PC-3 (cell line): ENCODE measurements at regions not wholly inside any gene's neighbourhood (a gene's known extent, or its start where the extent isn't known, plus 50 kb on each side); places are given as distances from the start of the nearest gene placed in this dataset.

Experiments used
- ATAC-seq: fragments of 200-7000 bp; cut with Tn5 transposase; 2 replicates; pipeline ENCODE4 v1.9.1; 2020; ENCODE audit warnings: mild to moderate bottlenecking, moderate library complexity
- BruUV-seq: library from RNA; stranded (reverse); fragments of 400-500 nt; replicated peaks from 2 replicates; lab custom pipeline; 2021; lab: Mats Ljungman, UMichigan
- CTCF ChIA-PET: fragments of 300-600 bp; sonication (Branson Sonifier 250); formaldehyde crosslinking; loops from one replicate; lab custom pipeline; 2022; ENCODE audit warnings: antibody characterized with exemption; lab: Charles Lee
- POLR2A ChIA-PET: fragments of 300-600 bp; sonication (Branson Sonifier 250); formaldehyde crosslinking; loops from one replicate; lab custom pipeline; 2022; ENCODE audit warnings: antibody characterized with exemption; ENCODE audit not compliant: unreplicated experiment; lab: Charles Lee
- DNase-seq: peaks from one replicate; pipeline ENCODE4 v3.0.0-alpha.2; 2015
- H2AFZ ChIP-seq: fragments of 300-600 bp; sonication (generic); 2 replicates; pipeline ENCODE4 v1.6.0; 2016; ENCODE audit warnings: antibody characterized with exemption, low read length
- H3F3A ChIP-seq: fragments of 300-600 bp; sonication (generic); one replicate; pipeline ENCODE4 v1.6.0; 2017; ENCODE audit warnings: antibody characterized with exemption, low read length, control low read depth, mild to moderate bottlenecking; ENCODE audit not compliant: unreplicated experiment
- H3K27ac ChIP-seq: fragments of 300-600 bp; sonication (generic); 2 replicates; pipeline ENCODE4 v1.5.1; 2016; ENCODE audit warnings: mild to moderate bottlenecking, low read length
- H3K27me3 ChIP-seq: fragments of 300-600 bp; sonication (generic); 2 replicates; pipeline ENCODE4 v1.6.1; 2016; ENCODE audit warnings: low read length, mixed read lengths
- H3K36me3 ChIP-seq: fragments of 300-600 bp; sonication (generic); 2 replicates; pipeline ENCODE4 v1.6.1; 2016; ENCODE audit warnings: low read depth, mixed run types, low read length, mixed read lengths
- H3K4me1 ChIP-seq: fragments of 300-600 bp; sonication (generic); 2 replicates; pipeline ENCODE4 v1.5.1; 2016; ENCODE audit warnings: low read length; ENCODE audit not compliant: insufficient read depth
- H3K4me2 ChIP-seq: fragments of 300-600 bp; sonication (generic); 2 replicates; pipeline ENCODE4 v1.6.0; 2016; ENCODE audit warnings: low read length
- H3K4me3 ChIP-seq: fragments of 300-600 bp; sonication (generic); 2 replicates; pipeline ENCODE4 v1.5.1; 2016; ENCODE audit warnings: mild to moderate bottlenecking, low read length, mixed read lengths
- H3K79me2 ChIP-seq: fragments of 300-600 bp; sonication (generic); 2 replicates; pipeline ENCODE4 v1.6.1; 2017; ENCODE audit warnings: low read length, mixed read lengths
- H3K9ac ChIP-seq: fragments of 300-600 bp; sonication (generic); 2 replicates; pipeline ENCODE4 v1.6.0; 2016; ENCODE audit warnings: mild to moderate bottlenecking, low read length
- H3K9me2 ChIP-seq: fragments of 300-600 bp; sonication (generic); replicated peaks from 2 replicates; pipeline ENCODE4 v1.6.1; 2016; ENCODE audit warnings: mixed run types, low read length, mixed read lengths
- H3K9me3 ChIP-seq: fragments of 300-600 bp; sonication (generic); 2 replicates; pipeline ENCODE4 v1.6.1; 2016; ENCODE audit warnings: low read length, mixed read lengths
- H4K20me1 ChIP-seq: fragments of 300-600 bp; sonication (generic); 2 replicates; pipeline ENCODE4 v1.6.1; 2016; ENCODE audit warnings: low read length, mixed read lengths
- CTCF ChIP-seq: fragments of 300-600 bp; sonication (generic); conservative IDR thresholded peaks from 2 replicates; pipeline ENCODE4 v1.5.1; 2017; ENCODE audit warnings: antibody characterized with exemption, low read depth, mild to moderate bottlenecking, low read length
- EZH2 ChIP-seq: fragments of 300-600 bp; sonication (generic); IDR thresholded peaks from one replicate; pipeline ENCODE4 v1.6.1; 2017; ENCODE audit warnings: antibody characterized with exemption, mild to moderate bottlenecking, low read length; ENCODE audit not compliant: unreplicated experiment
- EZH2phosphoT487 ChIP-seq: fragments of 300-600 bp; sonication (generic); IDR thresholded peaks from 2 replicates; pipeline ENCODE4 v1.6.1; 2018; ENCODE audit warnings: mild to moderate bottlenecking, antibody characterized with exemption, low read length, borderline replicate concordance
- intact Hi-C: fragments of 100-400 bp; cut with micrococcal nuclease; formaldehyde crosslinking; loops from 2 replicates; pipeline ENCODE4 v1.9.0; 2023

- intact Hi-C loops = no loop called here
- CTCF ChIA-PET = interaction anchor here (0.6 kb wide), 1 partner anchor 90 kb away, joined by 4 read pairs; no protein-coding TSS in a partner anchor
Observed at GRCh38 chr3:35120026-35120425, 519.3 kb upstream of the ARPP21 start.

DNA sequence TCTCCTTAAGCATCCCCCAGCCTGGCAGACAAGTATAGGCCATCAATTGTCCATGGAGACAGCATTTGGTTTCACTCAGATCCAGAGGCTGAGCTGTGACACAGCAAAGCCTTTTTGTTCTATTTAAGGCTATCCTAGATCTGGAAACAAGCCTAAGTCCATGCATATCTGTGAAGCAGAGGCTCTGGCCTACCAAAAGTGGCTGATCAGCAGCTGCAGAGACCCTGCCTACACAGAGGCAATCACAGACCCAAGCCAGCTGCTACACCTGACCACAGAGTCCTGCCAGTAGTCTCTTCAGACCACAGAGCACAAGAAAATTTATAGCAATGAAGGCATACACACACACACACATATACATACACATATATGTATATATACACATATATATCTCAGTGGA lies 501.7 kb upstream of the ARPP21 start:
- Histone ChIP-seq H3K4me2 (no peak overlapping the region), H3K4me1 (no peaks in the 10 kb centered on the region), H3K4me3 (no peak overlapping the region), H2AFZ (no peak overlapping the region), H4K20me1 (no peaks in the 10 kb centered on the region), H3K36me3 (no peaks in the 10 kb centered on the region), H3K9ac (no peak overlapping the region), H3K9me2 (no peaks in the 10 kb centered on the region), H3F3A (no peaks in the 10 kb centered on the region), H3K27me3 (no peaks in the 10 kb centered on the region), H3K79me2 (no peaks in the 10 kb centered on the region), H3K27ac (no peak overlapping the region), H3K9me3 (peaks cover 15% of the 10 kb centered on the region; the same call in 1 of the 2 replicates)
- ChIA-PET CTCF (no interaction called here), POLR2A (no interaction called here)
- BruUV-seq = no TSS peak
- ATAC-seq (no peak), DNase-seq (no peak)
- intact Hi-C loops = loop anchor here (10.0 kb wide), 1 partner anchor 197 kb away; no protein-coding TSS in a partner anchor
- no peak for TF ChIP-seq EZH2
- TF ChIP-seq EZH2phosphoT487 = no peak
- no peak for TF ChIP-seq CTCF

More at GRCh38 chr3:35120026-35120425, 519.3 kb upstream of the ARPP21 start:
- Histone ChIP-seq H3K4me1 (no peaks in the 10 kb centered on the region), H3K27me3 (no peaks in the 10 kb centered on the region), H3K36me3 (no peaks in the 10 kb centered on the region), H2AFZ (no peak overlapping the region), H3F3A (no peaks in the 10 kb centered on the region), H3K4me2 (no peak overlapping the region), H3K4me3 (no peak overlapping the region), H3K27ac (no peak overlapping the region), H4K20me1 (no peaks in the 10 kb centered on the region), H3K9me2 (no peaks in the 10 kb centered on the region), H3K9ac (no peak overlapping the region), H3K9me3 (peaks cover 49% of the 10 kb centered on the region), H3K79me2 (no peaks in the 10 kb centered on the region)
- no TSS peak for BruUV-seq
- ATAC-seq (no peak), DNase-seq (no peak)
- POLR2A ChIA-PET = no interaction called here
- TF ChIP-seq EZH2phosphoT487 = no peak
- TF ChIP-seq CTCF = no peak
- TF ChIP-seq EZH2 = no peak

DNA sequence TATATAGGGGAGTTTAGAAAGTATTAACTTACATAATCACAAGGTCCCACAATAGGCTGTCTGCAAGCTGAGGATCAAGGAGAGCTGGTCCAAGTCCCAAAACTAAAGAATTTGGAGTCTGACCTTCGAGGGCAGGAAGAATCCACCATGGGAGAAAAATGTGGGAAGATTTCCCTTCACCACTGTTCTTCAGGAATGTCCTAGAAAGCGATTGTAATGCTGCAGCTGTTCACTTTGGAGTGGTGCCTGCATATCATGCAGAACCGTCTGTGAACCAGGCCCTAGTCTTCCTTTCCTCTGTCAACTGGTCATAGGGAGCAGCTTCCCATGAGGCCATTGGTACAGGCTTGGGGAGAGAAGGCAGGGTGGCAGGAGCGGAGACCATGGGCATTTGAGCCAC lies 497.9 kb upstream of the ARPP21 start:
- Histone ChIP-seq H3K27ac (no peak overlapping the region), H2AFZ (no peak overlapping the region), H3K36me3 (no peaks in the 10 kb centered on the region), H3K9ac (no peak overlapping the region), H3K9me3 (peaks cover 9% of the 10 kb centered on the region; the same call in 1 of the 2 replicates), H3K4me3 (no peak overlapping the region), H4K20me1 (no peaks in the 10 kb centered on the region), H3K27me3 (no peaks in the 10 kb centered on the region), H3F3A (no peaks in the 10 kb centered on the region), H3K9me2 (no peaks in the 10 kb centered on the region), H3K4me2 (no peak overlapping the region), H3K4me1 (no peaks in the 10 kb centered on the region), H3K79me2 (no peaks in the 10 kb centered on the region)
- no peak for TF ChIP-seq EZH2
- TF ChIP-seq EZH2phosphoT487 = no peak
- TF ChIP-seq CTCF = no peak
- intact Hi-C loops = no loop called here
- BruUV-seq = no TSS peak
- POLR2A ChIA-PET = no interaction called here
- DNase-seq (no peak), ATAC-seq (no peak)
- CTCF ChIA-PET = no interaction called here
